ENCODE measurements at regions not wholly inside any gene's neighbourhood (a gene's known extent, or its start where the extent isn't known, plus 50 kb on each side); places are given as distances from the start of the nearest gene placed in this dataset.

- DNase-seq (ENCODE audit: low spot score), result no peak
These were observed 184.3 kb downstream of the ANXA2 start for GRCh38 chr15:60213377-60214000.

- DNase-seq (ENCODE audit: low spot score), result no peak
These were observed 183.6 kb downstream of the ANXA2 start for GRCh38 chr15:60214201-60214600.

- no peak for DNase-seq (ENCODE audit: low spot score)
These were observed 182.4 kb downstream of the ANXA2 start for GRCh38 chr15:60215225-60215963.

GRCh38 chr15:60217161-60217560 is 180.6 kb downstream of the ANXA2 start:
- DNase-seq (ENCODE audit: low spot score), result no peak

GRCh38 chr15:60218256-60218655 is 179.5 kb downstream of the ANXA2 start:
- no peak for DNase-seq (ENCODE audit: low spot score)

GRCh38 chr15:60219866-60220265 is 177.9 kb downstream of the ANXA2 start:
- no peak for DNase-seq (ENCODE audit: low spot score)

- no peak for DNase-seq (ENCODE audit: low spot score)
These were observed 176.4 kb downstream of the ANXA2 start for GRCh38 chr15:60221356-60221755.

- DNase-seq (ENCODE audit: low spot score), result no peak
These were observed 175.4 kb downstream of the ANXA2 start for GRCh38 chr15:60222404-60222803.

- no peak for DNase-seq (ENCODE audit: low spot score)
These were observed 174.6 kb downstream of the ANXA2 start for GRCh38 chr15:60223176-60223575.

- no peak for DNase-seq (ENCODE audit: low spot score)
These were observed 170.9 kb downstream of the ANXA2 start for GRCh38 chr15:60226924-60227323.

GRCh38 chr15:60228101-60228500 is 169.7 kb downstream of the ANXA2 start:
- no peak for DNase-seq (ENCODE audit: low spot score)

- no peak for DNase-seq (ENCODE audit: low spot score)
These were observed 169.2 kb downstream of the ANXA2 start for GRCh38 chr15:60228619-60229018.

- no peak for DNase-seq (ENCODE audit: low spot score)
These were observed 161.7 kb downstream of the ANXA2 start for GRCh38 chr15:60235951-60236710.

GRCh38 chr15:60237446-60237845 is 160.3 kb downstream of the ANXA2 start:
- peak; percentile 46 for DNase-seq (ENCODE audit: low spot score)

GRCh38 chr15:60243769-60244168 is 154.0 kb downstream of the ANXA2 start:
- no peak for DNase-seq (ENCODE audit: low spot score)

GRCh38 chr15:60244813-60245212 is 153.0 kb downstream of the ANXA2 start:
- DNase-seq (ENCODE audit: low spot score), result no peak

- DNase-seq (ENCODE audit: low spot score), result no peak
These were observed 147.5 kb downstream of the ANXA2 start for GRCh38 chr15:60250316-60250715.

- no peak for DNase-seq (ENCODE audit: low spot score)
These were observed 146.3 kb downstream of the ANXA2 start for GRCh38 chr15:60251300-60252070.

- DNase-seq (ENCODE audit: low spot score), result no peak
These were observed 143.4 kb downstream of the ANXA2 start for GRCh38 chr15:60254416-60254815.

GRCh38 chr15:60255390-60255789 is 142.4 kb downstream of the ANXA2 start:
- peak; percentile 24 for DNase-seq (ENCODE audit: low spot score)

GRCh38 chr15:60257591-60258159 is 140.1 kb downstream of the ANXA2 start:
- DNase-seq (ENCODE audit: low spot score), result no peak

- DNase-seq (ENCODE audit: low spot score), result no peak
These were observed 138.3 kb downstream of the ANXA2 start for GRCh38 chr15:60259469-60259868.
